ENCODE measurements at regions not wholly inside any gene's neighbourhood (a gene's known extent, or its start where the extent isn't known, plus 50 kb on each side); places are given as distances from the start of the nearest gene placed in this dataset.
"Not testable (repeated sequence)": the region's sequence is repeated elsewhere in the genome, so short reads cannot be mapped to it uniquely, and the experiment has no call there.

DNA sequence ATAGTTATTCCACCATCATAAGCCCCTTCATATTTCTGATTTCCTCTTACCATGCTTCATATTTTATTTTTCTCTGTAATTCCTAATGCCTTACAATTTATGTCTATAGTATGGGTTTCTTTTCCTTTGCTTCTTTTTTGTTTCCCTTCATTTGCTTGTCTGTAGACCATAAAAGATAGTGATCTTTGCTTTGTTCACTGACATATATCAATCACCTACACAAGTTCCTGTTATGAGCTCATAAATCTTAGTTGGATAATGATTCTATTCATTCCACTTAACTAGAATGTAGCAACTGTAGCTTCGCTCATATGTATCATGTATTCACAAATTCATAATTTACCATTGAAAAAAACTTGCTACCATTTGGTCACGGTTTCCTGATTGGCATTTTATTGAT, 388.8 kb upstream of the ATXN7L3B start:
- H3K9ac ChIP-seq = no peak overlapping the region
- no peaks in the 10 kb centered on the region for H4K20me1 ChIP-seq
- H3K4me1 ChIP-seq = no peaks in the 10 kb centered on the region
- TF ChIP-seq Cebpa-rat (IDR thresholded peaks at IDR 0.05) = no peak
- H3K4me2 ChIP-seq = no peak overlapping the region
- no peaks in the 10 kb centered on the region for H3K9me3 ChIP-seq (replicated peaks in 1 of 11)
- no peaks in the 10 kb centered on the region for H3K36me3 ChIP-seq
- no peak overlapping the region for H3K4me3 ChIP-seq
- H3K27me3 ChIP-seq = no peaks in the 10 kb centered on the region
- no peak overlapping the region for H3K27ac ChIP-seq

DNA sequence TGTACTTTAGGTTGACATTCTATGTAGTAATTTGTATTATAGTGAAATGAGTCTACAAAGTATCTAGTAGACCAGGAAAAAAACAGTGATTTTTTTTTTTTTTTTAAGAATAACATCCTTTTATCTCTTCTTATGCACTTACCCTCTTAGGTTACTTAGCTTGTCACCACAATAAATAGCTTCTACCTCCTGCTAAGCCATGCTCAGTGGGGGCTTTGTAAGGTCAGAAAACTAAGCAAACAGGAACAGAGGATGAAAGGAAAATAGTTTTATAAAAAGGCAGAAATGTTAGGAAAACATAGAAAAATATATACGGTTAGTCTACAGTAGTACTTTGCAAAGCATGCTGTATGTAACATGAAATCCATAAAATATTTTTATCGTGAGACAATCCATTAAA, 385.3 kb upstream of the ATXN7L3B start:
- Histone ChIP-seq H3K36me3 (no peaks in the 10 kb centered on the region), H3K27me3 (no peaks in the 10 kb centered on the region), H3K27ac (no peak overlapping the region), H3K9me3 (replicated peaks in 1 of 11) (no peaks in the 10 kb centered on the region), H3K9ac (no peak overlapping the region), H4K20me1 (no peaks in the 10 kb centered on the region), H3K4me2 (no peak overlapping the region), H3K4me3 (no peak overlapping the region), H3K4me1 (no peaks in the 10 kb centered on the region)
- no peak for TF ChIP-seq Cebpa-rat (IDR thresholded peaks at IDR 0.05)

DNA sequence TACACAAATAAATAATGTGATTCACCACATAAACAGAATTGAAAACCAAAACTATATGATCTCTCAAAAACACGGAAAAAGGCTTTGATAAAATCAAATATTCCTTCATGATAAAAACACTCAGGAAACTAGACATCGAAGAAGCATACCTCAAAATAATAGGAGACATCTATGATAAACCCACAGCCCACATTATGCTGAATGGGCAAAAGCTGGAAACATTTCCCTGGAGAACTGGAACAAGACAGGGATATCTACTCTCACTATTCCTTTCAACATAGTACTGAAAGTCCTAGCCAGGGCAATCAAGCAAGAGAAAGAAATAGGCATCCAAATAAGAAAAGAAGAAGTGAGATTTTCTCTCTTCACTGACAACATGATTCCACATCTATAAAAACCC, 371.5 kb upstream of the ATXN7L3B start:
- Histone ChIP-seq H3K27me3 (no peaks in the 10 kb centered on the region), H3K4me3 (no peak overlapping the region), H3K4me1 (no peaks in the 10 kb centered on the region), H3K4me2 (no peak overlapping the region), H4K20me1 (no peaks in the 10 kb centered on the region), H3K27ac (no peak overlapping the region), H3K9ac (no peak overlapping the region), H3K9me3 (replicated peaks in 1 of 11) (no peaks in the 10 kb centered on the region), H3K36me3 (no peaks in the 10 kb centered on the region)
- TF ChIP-seq Cebpa-rat (IDR thresholded peaks at IDR 0.05) = no peak

DNA sequence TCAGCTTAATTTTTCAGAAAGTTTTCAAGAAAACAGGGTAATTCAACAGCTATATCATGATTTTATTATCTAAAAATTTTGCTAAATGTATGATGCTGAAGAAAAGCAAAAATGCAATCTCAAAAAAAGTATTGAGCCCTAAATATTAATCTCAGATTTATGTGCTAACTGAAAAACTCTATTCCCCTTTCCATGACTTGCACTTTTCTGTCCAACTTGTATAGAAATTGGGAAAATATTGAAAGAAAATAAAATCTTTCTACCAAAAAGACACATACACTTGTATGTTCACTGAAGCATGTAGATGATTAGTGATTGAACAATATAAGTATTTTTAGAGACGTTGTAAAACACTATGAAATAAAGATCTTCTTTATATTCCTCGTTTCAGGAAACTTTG, 368.0 kb upstream of the ATXN7L3B start:
- no peak overlapping the region for H3K9ac ChIP-seq
- no peaks in the 10 kb centered on the region for H3K27me3 ChIP-seq
- H3K4me2 ChIP-seq = no peak overlapping the region
- H3K36me3 ChIP-seq = no peaks in the 10 kb centered on the region
- H3K9me3 ChIP-seq (replicated peaks in 1 of 11) = no peaks in the 10 kb centered on the region
- H3K4me3 ChIP-seq = no peak overlapping the region
- H3K4me1 ChIP-seq = no peaks in the 10 kb centered on the region
- H3K27ac ChIP-seq = no peak overlapping the region
- TF ChIP-seq Cebpa-rat (IDR thresholded peaks at IDR 0.05) = no peak
- H4K20me1 ChIP-seq = no peaks in the 10 kb centered on the region

DNA sequence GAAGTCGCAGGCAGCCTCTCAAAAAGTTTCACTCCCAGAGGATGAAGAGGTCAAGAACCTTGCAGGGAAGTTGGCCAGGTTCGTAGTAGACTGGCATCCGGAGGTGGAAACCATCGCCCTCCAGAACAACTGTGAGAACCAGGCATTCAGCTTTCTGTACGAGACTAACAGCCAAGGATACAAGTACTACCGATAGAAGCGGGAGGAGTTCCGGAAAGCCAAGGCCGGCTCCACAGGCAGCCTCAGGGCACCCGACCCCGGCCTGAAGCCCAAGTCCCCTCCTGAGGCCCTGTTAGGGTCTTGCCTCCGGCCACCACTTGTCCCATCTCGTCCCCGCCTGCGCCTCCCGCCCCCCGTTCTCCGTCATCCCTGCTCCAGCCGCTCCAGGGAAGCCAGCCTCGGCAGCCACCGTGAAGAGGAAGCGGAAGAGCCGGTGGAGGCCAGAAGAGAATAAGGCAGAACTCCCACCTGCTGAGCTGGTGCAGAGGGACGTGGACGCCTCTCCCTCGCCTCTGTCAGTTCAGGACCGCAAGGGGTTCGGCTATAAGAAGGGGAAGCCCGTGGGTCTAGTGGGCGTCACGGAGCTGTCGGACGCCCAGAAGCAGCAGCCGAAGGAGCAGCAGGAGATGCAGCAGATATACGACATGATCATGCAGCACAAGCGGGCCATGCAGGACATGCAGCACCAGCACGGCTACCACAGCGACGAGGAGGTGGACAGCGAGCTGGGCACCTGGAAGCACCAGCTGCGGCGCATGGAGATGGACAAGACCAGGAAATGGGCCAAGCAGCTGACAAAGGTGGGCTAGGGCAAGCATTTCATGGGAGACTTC, 366.8 kb upstream of the ATXN7L3B start:
- no peak overlapping the region for H3K9ac ChIP-seq
- H3K4me1 ChIP-seq = no peaks in the 10 kb centered on the region
- H3K4me3 ChIP-seq = no peak overlapping the region
- no peak overlapping the region for H3K27ac ChIP-seq
- H3K4me2 ChIP-seq = no peak overlapping the region
- H3K36me3 ChIP-seq = no peaks in the 10 kb centered on the region
- H3K9me3 ChIP-seq (replicated peaks in 1 of 11) = no peaks in the 10 kb centered on the region
- no peaks in the 10 kb centered on the region for H3K27me3 ChIP-seq
- no peaks in the 10 kb centered on the region for H4K20me1 ChIP-seq
- TF ChIP-seq Cebpa-rat (IDR thresholded peaks at IDR 0.05) = no peak

DNA sequence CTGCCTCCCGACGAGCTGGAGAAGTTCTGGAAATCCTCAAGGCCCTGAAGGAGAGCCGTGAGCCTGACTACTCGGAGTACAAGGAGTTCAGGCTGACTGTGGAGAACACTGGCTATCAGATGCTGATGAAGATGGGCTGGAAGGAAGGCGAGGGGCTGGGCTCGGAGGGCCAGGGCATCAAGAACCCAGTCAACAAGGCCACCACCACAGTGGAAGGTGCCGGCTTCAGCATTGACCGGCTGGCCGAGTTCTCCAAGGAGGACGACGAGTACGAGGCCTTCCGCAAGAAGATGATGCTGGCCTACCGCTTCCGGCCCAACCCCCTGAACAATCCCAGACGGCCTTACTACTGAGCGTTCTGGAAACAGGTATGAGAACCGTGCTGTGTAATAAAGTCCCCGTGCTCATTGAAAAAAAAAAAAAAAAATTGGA, 366.1 kb upstream of the ATXN7L3B start:
- H4K20me1 ChIP-seq = no peaks in the 10 kb centered on the region
- TF ChIP-seq Cebpa-rat (IDR thresholded peaks at IDR 0.05) = no peak
- no peaks in the 10 kb centered on the region for H3K4me1 ChIP-seq
- H3K27me3 ChIP-seq = no peaks in the 10 kb centered on the region
- H3K27ac ChIP-seq = no peak overlapping the region
- H3K9ac ChIP-seq = no peak overlapping the region
- no peak overlapping the region for H3K4me2 ChIP-seq
- no peak overlapping the region for H3K4me3 ChIP-seq
- no peaks in the 10 kb centered on the region for H3K36me3 ChIP-seq
- no peaks in the 10 kb centered on the region for H3K9me3 ChIP-seq (replicated peaks in 1 of 11)

DNA sequence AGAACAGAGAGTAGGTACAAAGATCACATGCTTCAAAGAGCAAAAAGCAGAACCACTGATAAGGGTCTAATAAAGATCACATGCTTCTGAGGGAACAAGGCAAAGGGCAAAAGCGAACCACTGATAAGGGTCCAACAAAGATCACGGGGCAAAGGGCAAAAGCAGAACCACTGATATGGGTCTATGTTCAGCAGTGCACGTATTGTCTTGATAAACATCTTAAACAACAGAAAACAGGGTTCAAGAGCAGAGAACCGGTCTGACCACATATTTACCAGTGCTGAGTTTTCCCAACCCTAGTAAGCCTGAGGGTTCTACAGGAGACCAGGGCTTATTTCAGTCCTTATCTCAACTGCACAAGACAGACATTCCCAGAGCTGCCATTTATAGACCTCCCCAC, 362.7 kb upstream of the ATXN7L3B start:
- H3K9me3 ChIP-seq (replicated peaks in 1 of 11) = not testable (repeated sequence)

DNA sequence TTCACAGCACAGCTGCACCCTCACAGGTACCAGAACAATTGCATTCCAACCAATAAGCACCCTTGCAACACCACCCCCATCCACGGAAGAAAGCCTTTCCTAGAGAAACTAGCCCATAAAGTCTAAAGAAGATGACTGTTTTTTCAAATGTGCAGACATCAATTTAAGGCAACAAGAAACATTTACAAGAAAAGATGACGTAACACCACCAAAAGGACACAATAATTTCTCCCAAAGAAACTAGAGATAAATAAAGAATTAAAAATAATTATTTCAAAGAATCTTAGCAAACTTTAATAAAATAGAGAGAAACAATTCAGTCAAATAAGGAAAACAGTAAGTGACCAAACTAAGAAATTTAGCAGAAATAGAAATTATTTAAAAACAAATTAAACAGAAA, 352.3 kb upstream of the ATXN7L3B start:
- Histone ChIP-seq H3K4me2 (no peak overlapping the region), H3K4me1 (no peaks in the 10 kb centered on the region), H4K20me1 (no peaks in the 10 kb centered on the region), H3K27ac (no peak overlapping the region), H3K9me3 (replicated peaks in 1 of 11) (no peaks in the 10 kb centered on the region), H3K36me3 (no peaks in the 10 kb centered on the region), H3K9ac (no peak overlapping the region), H3K4me3 (no peak overlapping the region), H3K27me3 (no peaks in the 10 kb centered on the region)
- TF ChIP-seq Cebpa-rat (IDR thresholded peaks at IDR 0.05) = no peak

More for the DNA sequence above, 362.7 kb upstream of the ATXN7L3B start:
- H3K4me1 ChIP-seq, H3K36me3 ChIP-seq, H3K27me3 ChIP-seq, H3K27ac ChIP-seq, H3K9ac ChIP-seq, H3K4me2 ChIP-seq, H3K4me3 ChIP-seq, H4K20me1 ChIP-seq: not testable (repeated sequence)

DNA sequence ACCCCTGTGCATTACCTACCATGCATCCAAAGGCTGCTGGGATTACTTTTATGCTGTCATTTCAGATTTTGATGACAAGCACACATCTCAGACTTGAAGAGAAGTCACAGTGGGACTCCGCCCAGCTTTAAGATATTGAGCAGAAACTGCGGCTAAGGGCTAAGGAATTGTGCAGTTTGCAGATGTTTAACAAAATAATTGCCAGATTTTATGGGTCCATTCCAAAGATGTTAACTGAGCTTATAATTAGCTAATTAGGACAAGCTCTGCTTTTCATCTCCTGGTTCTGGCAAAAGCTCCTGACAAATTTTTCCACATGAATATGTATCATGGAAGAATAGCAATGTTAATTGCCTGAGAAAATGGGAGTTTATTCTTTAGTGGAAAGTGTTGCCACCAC, 344.4 kb upstream of the ATXN7L3B start:
- no peak overlapping the region for H3K27ac ChIP-seq
- H3K9ac ChIP-seq = no peak overlapping the region
- no peak for TF ChIP-seq Cebpa-rat (IDR thresholded peaks at IDR 0.05)
- no peaks in the 10 kb centered on the region for H3K36me3 ChIP-seq
- H3K4me3 ChIP-seq = no peak overlapping the region
- H3K4me2 ChIP-seq = no peak overlapping the region
- no peaks in the 10 kb centered on the region for H4K20me1 ChIP-seq
- H3K4me1 ChIP-seq = no peaks in the 10 kb centered on the region
- H3K27me3 ChIP-seq = no peaks in the 10 kb centered on the region
- H3K9me3 ChIP-seq (replicated peaks in 1 of 11) = no peaks in the 10 kb centered on the region

DNA sequence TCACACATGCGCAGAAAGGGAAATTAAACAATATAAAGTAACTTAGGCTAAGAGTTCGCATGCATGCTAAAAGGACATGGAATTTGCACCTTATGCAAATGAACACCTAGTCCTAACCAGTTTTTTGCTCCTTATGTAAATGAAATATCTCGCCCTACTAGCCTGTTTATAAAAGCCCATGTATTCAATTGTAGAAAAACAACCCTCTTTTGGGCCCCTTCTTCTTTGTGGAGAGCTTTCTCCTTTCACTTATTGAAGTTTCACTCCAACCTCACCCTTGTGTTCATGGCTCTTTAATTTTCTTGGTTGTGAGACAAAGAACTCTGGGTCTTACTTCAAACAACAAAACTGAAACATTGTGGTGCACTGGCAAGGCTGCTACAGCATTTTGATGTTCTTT, 333.4 kb upstream of the ATXN7L3B start:
- Histone ChIP-seq H3K9ac (no peak overlapping the region), H3K9me3 (replicated peaks in 1 of 11) (peaks cover 0 to 16% (median 8%) of the 10 kb centered on the region in 11 experiments; a peak in 8 of 22 replicates), H3K4me2 (no peak overlapping the region), H3K27me3 (no peaks in the 10 kb centered on the region), H3K36me3 (no peaks in the 10 kb centered on the region), H3K27ac (no peak overlapping the region), H3K4me3 (no peak overlapping the region), H3K4me1 (no peaks in the 10 kb centered on the region), H4K20me1 (no peaks in the 10 kb centered on the region)
- no peak for TF ChIP-seq Cebpa-rat (IDR thresholded peaks at IDR 0.05)
